ENCODE measurements at regions not wholly inside any gene's neighbourhood (a gene's known extent, or its start where the extent isn't known, plus 50 kb on each side); places are given as distances from the start of the nearest gene placed in this dataset.
"Not testable (repeated sequence)": the region's sequence is repeated elsewhere in the genome, so short reads cannot be mapped to it uniquely, and the experiment has no call there.

- no peak for DNase-seq (ENCODE audit: low read depth in 2 of 2)
Observed at GRCh38 chr2:155905657-155906056, 426.9 kb downstream of the NR4A2 start.

- DNase-seq (ENCODE audit: low read depth in 2 of 2) = no peak
Observed at GRCh38 chr2:155904720-155905119, 427.8 kb downstream of the NR4A2 start.

- no peak for DNase-seq (ENCODE audit: low read depth in 2 of 2)
Observed at GRCh38 chr2:155902635-155903034, 429.9 kb downstream of the NR4A2 start.

GRCh38 chr2:155895016-155895415, 437.5 kb downstream of the NR4A2 start:
- no peak for DNase-seq (ENCODE audit: low read depth in 2 of 2)

GRCh38 chr2:155880382-155880781, 452.1 kb downstream of the NR4A2 start:
- DNase-seq (ENCODE audit: low read depth in 2 of 2) = not testable (repeated sequence)

GRCh38 chr2:155879900-155880299, 452.6 kb downstream of the NR4A2 start:
- not testable (repeated sequence) for DNase-seq (ENCODE audit: low read depth in 2 of 2)

- no peak for DNase-seq (ENCODE audit: low read depth in 2 of 2)
Observed at GRCh38 chr2:155872396-155872795, 460.1 kb downstream of the NR4A2 start.

GRCh38 chr2:155871940-155872339, 460.6 kb downstream of the NR4A2 start:
- DNase-seq (ENCODE audit: low read depth in 2 of 2) = no peak

- no peak for DNase-seq (ENCODE audit: low read depth in 2 of 2)
Observed at GRCh38 chr2:155867564-155867963, 465.0 kb downstream of the NR4A2 start.

GRCh38 chr2:155866477-155866876, 466.0 kb downstream of the NR4A2 start:
- no peak for DNase-seq (ENCODE audit: low read depth in 2 of 2)

GRCh38 chr2:155852156-155852555, 480.4 kb downstream of the NR4A2 start:
- DNase-seq (ENCODE audit: low read depth in 2 of 2) = no peak

- no peak for DNase-seq (ENCODE audit: low read depth in 2 of 2)
Observed at GRCh38 chr2:155846259-155846658, 486.3 kb downstream of the NR4A2 start.

GRCh38 chr2:155844461-155844860, 488.1 kb downstream of the NR4A2 start:
- no peak for DNase-seq (ENCODE audit: low read depth in 2 of 2)

GRCh38 chr2:155842103-155842502, 490.4 kb downstream of the NR4A2 start:
- DNase-seq (ENCODE audit: low read depth in 2 of 2) = no peak

GRCh38 chr2:155841442-155841841, 491.1 kb downstream of the NR4A2 start:
- DNase-seq (ENCODE audit: low read depth in 2 of 2) = no peak

- DNase-seq (ENCODE audit: low read depth in 2 of 2) = no peak
Observed at GRCh38 chr2:155840661-155841060, 491.9 kb downstream of the NR4A2 start.

- DNase-seq (ENCODE audit: low read depth in 2 of 2) = no peak
Observed at GRCh38 chr2:155839991-155840390, 492.5 kb downstream of the NR4A2 start.

GRCh38 chr2:155839436-155839835, 493.1 kb downstream of the NR4A2 start:
- DNase-seq (ENCODE audit: low read depth in 2 of 2) = no peak

- DNase-seq (ENCODE audit: low read depth in 2 of 2) = no peak
Observed at GRCh38 chr2:155836439-155836838, 496.1 kb downstream of the NR4A2 start.

- no peak for DNase-seq (ENCODE audit: low read depth in 2 of 2)
Observed at GRCh38 chr2:155830817-155831579, 501.5 kb downstream of the NR4A2 start.

- DNase-seq (ENCODE audit: low read depth in 2 of 2) = no peak
Observed at GRCh38 chr2:155830351-155830750, 502.2 kb downstream of the NR4A2 start.

GRCh38 chr2:155825876-155826275, 506.6 kb downstream of the NR4A2 start:
- DNase-seq (ENCODE audit: low read depth in 2 of 2) = no peak

- DNase-seq (ENCODE audit: low read depth in 2 of 2) = no peak
Observed at GRCh38 chr2:155815851-155816250, 516.7 kb downstream of the NR4A2 start.

- DNase-seq (ENCODE audit: low read depth in 2 of 2) = no peak
Observed at GRCh38 chr2:155815275-155815674, 517.2 kb downstream of the NR4A2 start.

All from stimulated activated CD8-positive, alpha-beta memory T cell treated with anti-CD3 and anti-CD28 coated beads, Interleukin-15, amount 100 ng/mL, for 48 hours (primary cell).